Stimulated activated CD4-positive, alpha-beta T cell treated with anti-CD3 and anti-CD28 coated beads, Interleukin-4, amount 100 ng/mL, for 4 hours (primary cell): ENCODE measurements at regions not wholly inside any gene's neighbourhood (a gene's known extent, or its start where the extent isn't known, plus 50 kb on each side); places are given as distances from the start of the nearest gene placed in this dataset.

Experiments used
- DNase-seq, 2 experiments: peaks; one replicate each; pipeline ENCODE4 v3.0.0-alpha.2; 2020

DNA sequence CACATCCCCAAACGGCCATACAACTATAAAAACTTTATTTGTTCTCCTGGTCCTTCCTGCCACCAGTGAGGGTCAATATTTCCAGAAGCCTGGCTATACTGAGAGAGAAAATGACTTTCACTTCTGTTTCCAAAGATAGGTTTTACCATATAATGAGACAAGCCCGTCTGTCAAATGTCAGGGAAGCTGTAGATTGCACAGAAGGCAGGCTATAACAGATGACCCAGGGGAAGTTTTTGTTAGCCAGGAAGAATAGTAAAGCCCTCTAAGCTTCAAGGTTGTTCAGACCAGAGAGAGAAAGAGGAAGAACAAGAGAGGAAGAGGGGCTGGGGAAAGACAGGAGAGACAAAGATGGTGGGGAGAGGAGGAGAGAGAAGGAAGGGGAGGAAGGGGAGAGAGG, 217.5 kb downstream of the GBA3 start:
- no peak for DNase-seq

DNA sequence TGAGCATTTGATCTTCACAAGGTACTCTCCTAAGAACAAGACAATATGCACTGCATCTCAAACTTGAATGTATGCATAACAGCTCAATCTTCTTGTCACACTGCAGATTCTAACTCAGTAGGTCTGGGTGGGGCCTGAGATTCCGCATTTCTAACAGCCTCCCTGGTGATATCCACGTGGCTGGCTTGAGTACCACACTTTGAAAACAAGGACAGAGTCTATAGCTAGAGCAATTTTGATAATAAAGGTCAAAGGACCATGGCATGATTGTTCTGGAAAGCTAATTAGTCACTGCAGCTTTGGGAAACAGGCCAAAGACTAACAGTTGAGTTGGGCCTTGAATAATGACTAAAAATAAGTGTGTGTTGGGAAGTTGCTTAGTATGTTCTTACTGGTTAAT, 213.3 kb downstream of the GBA3 start:
- DNase-seq = no peak

DNA sequence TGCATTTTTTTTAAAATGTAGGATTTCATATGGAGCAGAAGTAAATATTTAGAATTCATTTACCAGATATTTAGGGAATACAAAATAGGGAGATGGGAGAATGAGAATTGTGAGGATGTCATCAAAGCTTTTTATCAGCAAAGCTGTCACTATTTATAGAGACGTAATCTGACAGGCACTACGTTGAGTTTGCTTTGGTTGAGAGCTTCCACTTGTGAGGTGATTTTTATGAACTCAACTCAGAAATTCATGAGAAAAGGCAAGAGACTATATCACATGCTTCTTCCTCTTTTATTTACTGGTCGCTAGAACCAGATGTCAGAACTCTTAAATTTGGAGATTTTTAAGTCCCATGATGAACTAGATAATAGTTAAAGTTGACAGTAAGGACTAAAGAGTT, 211.2 kb downstream of the GBA3 start:
- DNase-seq = no peak

DNA sequence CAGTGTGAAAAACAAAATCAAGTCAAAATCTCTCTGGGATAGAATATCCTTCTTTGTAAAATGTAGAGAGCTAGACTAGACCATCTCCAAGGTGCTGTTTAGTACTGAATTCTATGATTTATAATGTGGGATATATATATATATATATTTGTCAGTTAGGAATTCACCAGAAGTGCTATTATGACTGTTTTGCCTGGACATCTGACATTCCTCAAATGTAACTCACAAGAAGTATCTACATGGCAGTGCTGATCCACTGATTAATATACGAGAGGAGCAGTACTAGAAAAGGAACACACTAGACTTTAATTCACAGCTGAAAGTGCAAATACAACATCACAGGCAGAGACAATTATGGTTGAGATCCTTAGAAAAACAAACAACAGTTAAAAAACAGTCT, 208.9 kb downstream of the GBA3 start:
- DNase-seq = no peak

DNA sequence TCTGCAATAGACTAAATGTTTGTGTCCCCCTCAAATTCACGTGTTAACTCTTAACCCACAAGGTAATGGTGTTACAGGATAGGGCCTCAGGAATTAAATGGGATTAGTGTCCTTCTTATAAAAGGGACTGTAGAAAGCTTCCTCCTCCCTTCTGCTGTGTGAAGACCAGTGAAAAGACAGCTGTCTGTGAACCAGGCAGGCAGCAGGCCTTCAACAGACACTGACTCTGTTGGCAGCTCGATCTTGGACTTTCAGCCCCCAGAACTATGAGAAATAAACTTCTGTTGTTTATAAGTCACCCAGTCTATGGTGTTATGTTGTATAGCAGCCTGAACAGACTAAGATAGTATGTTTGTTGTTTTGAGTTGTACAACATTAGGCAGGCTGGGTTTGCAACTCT, 208.1 kb downstream of the GBA3 start:
- no peak for DNase-seq

DNA sequence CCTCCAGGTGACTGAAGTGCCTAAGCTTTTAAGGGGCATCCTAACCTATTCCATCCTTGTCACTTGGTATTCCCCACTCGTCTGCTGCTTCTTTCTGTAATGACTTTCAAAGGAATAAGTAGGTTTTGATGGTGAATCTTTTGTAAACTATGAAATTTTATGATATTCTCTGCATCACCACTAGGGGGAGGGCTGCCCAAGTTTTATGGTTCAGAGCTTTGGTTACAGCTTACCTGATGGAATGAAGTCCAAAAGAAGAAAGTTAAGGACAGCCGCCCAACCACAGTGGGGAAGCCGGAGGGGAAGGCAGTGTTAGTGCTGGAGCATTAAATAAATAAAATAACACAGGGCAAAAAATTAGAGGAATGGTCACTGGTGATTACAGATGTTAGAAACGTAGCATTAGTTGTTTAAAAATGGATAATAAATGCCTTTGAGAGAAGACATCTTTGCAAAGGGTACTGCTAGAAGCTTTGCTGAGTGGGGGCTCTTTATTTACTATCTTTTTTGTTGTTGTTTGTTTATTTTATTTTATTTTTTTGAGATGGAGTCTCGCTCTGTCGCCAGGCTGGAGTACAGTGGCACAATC, 204.9 kb downstream of the GBA3 start:
- peak in 1 of 2 experiments; percentile 1 for DNase-seq

DNA sequence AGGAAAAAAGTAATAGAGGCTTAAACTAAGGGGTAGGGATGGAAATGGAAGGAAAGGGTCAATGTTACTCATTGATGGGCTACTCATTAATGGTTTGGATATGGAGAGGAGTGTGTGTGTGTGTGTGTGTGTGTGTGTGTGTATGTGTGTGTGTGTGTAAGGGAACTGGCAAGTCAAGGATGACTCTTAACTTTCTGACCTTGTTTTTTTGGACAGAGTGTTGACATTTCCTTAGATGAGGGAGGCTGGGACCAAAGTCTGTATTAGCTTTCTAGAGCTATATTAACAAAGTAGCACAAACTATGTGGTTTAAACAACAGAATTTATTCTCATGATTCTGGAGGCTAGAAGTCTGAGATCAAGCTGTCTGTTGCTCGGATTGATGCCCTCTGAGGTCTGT, 202.7 kb downstream of the GBA3 start:
- DNase-seq = no peak

DNA sequence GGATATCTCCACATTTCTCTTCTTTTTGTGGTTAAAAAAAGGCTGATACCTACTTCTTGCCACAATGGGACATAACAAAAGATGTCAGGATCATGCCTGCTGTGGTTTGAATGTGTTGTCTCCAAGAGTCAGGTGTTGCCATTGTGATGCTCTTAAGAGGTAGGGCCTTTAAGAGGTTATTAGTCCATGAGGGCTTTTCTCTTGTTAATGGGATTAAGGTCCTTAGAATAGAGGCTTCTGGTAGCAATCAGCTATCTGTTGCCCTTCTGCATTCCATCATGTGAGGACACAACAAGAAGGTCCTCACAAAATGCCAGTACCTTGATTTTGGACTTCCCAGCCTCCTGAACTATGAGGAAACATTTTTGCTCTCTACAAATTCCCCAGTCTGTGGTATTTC, 191.4 kb downstream of the GBA3 start:
- no peak for DNase-seq

DNA sequence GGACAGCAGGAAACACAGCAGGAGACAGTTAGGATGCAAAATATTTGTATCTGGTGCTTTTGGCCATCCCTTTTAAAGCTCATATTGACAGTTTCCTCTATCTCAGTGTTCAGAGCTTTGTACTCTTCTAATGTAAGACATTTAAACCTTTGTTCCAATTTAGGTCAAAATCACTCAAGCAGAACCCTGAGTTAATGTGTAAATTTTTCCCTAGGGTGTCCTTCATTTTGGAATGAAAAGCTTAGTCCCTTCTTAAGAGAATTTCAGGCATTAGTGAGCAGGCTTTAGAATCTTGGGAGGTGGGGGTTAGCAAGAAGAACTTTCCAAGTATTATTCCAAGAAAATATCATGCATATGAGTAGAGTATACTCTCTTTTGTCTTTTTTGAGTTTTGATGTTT, 188.7 kb downstream of the GBA3 start:
- DNase-seq = no peak

DNA sequence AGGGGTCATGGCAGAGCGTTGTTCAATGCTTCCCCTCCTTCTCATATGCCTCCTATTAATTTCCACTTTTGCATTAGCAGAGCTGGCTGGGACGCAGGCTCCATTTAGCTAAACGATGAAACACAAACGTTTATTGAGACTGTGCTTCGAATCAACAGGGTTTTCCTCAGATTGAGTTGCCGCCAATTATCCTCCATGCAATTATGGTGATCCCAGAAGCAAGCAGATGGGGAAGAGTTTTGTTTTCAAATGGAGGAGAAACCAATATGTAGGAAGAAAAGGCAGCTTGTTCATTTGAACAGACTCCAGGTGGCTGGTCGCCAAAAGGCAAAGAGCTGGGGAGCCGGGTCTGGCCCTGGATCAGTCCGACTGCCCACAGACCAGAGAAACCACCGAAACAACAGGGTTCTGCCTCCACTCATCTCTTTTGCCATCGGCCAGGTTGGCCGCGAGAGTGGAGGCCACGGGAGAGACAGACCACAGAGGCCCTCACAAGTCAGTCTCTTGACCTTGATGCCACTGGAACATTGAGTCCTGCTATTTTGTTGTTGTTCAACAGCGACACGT, 184.8 kb downstream of the GBA3 start:
- DNase-seq = no peak

DNA sequence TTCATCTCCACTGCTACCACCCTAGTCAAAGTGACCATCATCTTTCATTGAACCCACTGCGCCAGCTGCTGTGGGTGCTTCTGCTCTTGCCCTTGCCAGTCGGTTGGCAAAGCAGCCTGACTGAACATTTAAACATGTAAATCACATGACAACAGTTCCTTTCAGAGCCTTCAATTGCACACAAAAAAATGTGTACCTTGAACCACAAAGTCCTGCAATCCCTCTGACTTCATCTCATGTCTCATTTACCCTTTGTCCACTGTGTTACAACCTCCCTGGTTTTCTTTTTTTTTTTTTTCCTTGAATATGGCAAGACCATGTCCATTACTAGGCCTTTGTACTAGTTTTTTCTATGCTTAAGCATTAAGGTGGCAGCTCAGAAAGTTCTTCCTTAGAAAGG, 183.5 kb downstream of the GBA3 start:
- no peak for DNase-seq

DNA sequence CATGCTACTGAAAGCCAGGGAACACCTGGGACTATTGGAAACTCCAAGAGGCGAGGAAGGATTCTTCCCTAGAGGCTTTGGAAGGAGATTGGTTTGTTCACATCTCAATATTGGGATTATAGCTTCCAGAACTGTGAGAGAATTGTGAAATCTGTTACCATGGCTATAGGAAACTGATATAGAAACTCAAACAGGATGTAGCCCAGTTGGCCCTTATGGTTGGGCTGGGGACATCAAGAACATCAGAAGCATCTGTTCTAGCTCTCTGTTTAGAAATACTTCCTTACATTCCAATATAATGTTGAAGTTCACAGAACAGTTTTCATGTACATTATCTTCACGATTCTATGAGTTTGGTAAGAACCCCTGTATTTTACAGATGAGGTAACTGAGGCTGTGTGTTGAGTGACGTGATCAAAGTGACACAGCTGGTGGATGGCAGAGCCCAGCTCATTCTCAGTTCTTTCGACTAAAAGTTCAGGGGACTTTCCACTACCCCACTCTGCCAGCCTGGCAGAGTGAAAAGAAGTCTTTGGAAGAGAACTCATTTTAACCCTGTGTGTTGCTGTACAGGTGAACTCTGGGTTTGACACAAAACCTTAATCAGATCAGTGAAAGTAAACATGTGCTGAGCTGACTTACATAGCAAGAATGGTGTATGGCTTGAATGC, 183.0 kb downstream of the GBA3 start:
- no peak for DNase-seq

DNA sequence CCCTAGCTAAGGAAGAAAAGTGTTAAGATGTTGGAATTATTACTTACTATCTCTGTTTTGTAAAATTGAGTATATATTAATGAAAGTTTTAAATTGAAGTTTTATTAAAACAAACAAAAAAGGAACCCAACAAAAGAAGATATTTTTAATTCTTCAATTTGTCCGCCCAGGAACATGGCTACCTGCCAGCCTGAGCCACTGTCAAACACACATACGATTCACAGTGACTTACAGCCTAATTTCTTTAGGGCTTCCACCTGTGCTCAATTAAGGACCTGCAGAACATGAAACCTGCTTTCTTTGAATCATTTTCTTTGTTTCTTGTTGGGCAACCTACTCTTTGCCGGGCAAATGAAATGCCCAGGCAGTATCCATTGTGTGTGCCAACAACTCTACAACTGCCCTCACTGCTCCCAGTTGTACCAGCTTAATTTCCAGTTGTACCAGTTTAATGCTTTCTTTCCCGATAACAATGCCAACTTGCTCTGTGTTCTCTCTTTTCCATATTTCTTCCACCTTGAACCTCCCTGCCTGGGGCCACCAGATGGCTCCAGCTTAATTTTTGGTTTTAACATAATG, 181.7 kb downstream of the GBA3 start:
- no peak for DNase-seq

DNA sequence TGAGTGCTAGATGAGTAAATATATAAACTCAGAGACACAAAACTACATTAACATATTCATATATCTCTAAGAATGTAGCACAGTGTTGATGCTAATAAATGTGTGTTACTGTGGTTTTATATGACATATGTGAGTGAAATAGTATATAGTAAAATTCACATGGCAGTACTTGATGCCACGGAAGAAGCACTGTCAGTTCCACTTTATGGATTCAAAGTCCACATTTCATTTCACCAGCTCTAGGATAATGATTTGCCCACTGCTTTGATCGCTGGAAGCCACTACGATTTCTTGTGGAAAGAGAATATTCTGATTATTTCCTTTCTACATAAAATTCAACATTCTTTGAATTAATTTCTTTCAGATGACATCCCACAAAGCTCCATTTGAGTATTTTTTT, 181.2 kb downstream of the GBA3 start:
- DNase-seq = no peak

DNA sequence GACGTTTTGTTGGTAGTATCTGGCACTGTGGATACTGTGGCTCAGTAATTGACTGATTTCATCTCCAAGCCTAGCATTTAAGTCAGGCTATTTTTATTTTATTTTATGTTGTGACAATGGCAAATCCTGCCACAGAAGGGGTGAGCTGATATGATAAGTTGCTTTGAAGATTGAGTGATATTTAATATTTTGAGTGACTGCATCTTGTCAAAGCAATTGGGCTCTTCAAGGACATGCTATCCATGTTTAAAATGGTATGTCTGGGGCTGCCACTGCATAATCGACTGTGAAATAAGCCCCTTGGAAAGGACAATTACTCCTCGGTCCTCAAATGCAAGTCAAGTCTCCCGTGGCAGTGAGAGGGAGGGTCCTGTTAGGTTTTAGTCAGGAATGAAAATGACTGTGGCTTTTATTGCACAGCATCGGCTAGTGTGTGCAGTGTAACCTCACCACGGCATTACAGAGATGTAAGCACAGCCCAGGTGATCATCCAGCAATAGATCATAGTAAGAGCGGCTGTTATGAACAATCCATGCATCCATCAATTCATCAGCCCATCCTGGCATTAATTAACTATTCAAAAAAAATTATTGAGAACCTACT, 178.2 kb downstream of the GBA3 start:
- DNase-seq = no peak

DNA sequence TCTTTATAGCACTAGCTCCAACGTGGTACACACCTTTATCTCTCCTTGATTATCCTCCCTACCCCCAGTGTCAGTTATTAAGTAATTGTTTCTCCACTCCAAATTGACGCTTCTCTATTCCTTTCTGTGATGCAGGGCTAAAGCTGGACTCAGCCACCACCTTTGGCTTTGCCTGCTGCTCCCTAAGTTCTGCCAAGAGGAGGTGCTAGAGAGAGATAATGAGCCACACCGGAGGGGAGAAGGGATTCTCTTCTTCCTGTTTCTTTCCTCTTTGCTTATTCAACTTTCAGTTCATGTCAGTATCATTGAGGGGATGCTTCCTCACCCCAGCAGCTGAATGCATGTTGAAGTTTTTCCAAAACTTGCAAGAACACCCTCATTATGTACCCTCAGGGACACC, 176.5 kb downstream of the GBA3 start:
- DNase-seq = no peak
